H1 (cell line): ENCODE measurements at regions not wholly inside any gene's neighbourhood (a gene's known extent, or its start where the extent isn't known, plus 50 kb on each side); places are given as distances from the start of the nearest gene placed in this dataset.

Source experiments
- POU5F1 ChIP-seq: IDR thresholded peaks from 2 replicates; pipeline ENCODE4 v1.6.1; 2011; ENCODE audit warnings: low read depth, mild to moderate bottlenecking, low read length, moderate library complexity
- SRF ChIP-seq: IDR thresholded peaks from 2 replicates; pipeline ENCODE4 v1.6.1; 2011; ENCODE audit warnings: mild to moderate bottlenecking, low read depth, low read length, moderate library complexity

- no peak for TF ChIP-seq POU5F1
- TF ChIP-seq SRF: no peak
- TF ChIP-seq, all 59 proteins: peak for 0
Observed at GRCh38 chr12:42762395-42762925, 172.9 kb upstream of the PRICKLE1 start (continued).
